ENCODE measurements at regions not wholly inside any gene's neighbourhood (a gene's known extent, or its start where the extent isn't known, plus 50 kb on each side); places are given as distances from the start of the nearest gene placed in this dataset.

DNA sequence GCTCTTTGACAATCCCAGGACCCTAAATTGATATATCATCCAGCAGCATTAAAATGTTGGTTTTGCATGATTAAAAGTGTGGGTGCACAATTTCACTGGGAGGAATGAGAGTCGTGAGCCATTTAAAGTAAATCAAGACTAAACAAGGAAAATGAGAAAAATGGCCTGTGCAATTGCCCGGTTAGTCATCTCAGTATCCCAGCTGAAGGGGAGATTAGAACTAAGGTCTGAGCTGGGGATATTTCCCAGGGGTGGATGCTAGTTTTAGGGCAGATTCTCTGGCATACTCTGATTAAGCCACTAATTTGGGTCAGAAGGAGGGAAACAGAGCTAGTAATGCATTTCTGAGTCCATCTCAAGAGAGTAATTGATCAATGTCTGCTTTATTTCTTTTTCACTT, 177.2 kb downstream of the EN1 start:
- Histone ChIP-seq H3K9me2 (no peaks in the 10 kb centered on the region), H3K4me1 (ENCODE audit: control insufficient read depth in 1 of 2, insufficient read depth in 2 of 2, low read depth in 1 of 2, low read length in 1 of 2) (peaks cover 20 to 27% of the 10 kb centered on the region in 2 experiments), H3K9me3 (no peaks in the 10 kb centered on the region), H3K27ac (ENCODE audit: low read depth in 2 of 2, low read length in 1 of 2) (peak overlapping the region; percentile 81 to 98), H3K79me2 (ENCODE audit: insufficient read depth) (no peaks in the 10 kb centered on the region), H3K9ac (peak overlapping the region; percentile 78; the same call in 1 of the 2 replicates), H3K4me2 (peak overlapping the region; percentile 79; the same call in 1 of the 2 replicates), H3F3A (replicated peaks; ENCODE audit: insufficient read depth) (peaks cover 48% of the 10 kb centered on the region), H2AFZ (ENCODE audit: low read depth) (no peak overlapping the region), H3K36me3 (replicated peaks in 1 of 2; ENCODE audit: control insufficient read depth in 1 of 2, insufficient read depth in 2 of 2, low read length in 1 of 2) (no peaks in the 10 kb centered on the region), H3K27me3 (ENCODE audit: insufficient read depth) (no peaks in the 10 kb centered on the region), H4K20me1 (ENCODE audit: insufficient read depth) (no peaks in the 10 kb centered on the region), H3K4me3 (ENCODE audit: low read depth in 2 of 2, low read length in 1 of 2) (no peak overlapping the region)
- CTCF ChIA-PET = interaction anchor here (0.8 kb wide), 1 partner anchor 144 kb away, joined by 3 read pairs; no protein-coding TSS in a partner anchor
- TF ChIP-seq, protein P1, sequence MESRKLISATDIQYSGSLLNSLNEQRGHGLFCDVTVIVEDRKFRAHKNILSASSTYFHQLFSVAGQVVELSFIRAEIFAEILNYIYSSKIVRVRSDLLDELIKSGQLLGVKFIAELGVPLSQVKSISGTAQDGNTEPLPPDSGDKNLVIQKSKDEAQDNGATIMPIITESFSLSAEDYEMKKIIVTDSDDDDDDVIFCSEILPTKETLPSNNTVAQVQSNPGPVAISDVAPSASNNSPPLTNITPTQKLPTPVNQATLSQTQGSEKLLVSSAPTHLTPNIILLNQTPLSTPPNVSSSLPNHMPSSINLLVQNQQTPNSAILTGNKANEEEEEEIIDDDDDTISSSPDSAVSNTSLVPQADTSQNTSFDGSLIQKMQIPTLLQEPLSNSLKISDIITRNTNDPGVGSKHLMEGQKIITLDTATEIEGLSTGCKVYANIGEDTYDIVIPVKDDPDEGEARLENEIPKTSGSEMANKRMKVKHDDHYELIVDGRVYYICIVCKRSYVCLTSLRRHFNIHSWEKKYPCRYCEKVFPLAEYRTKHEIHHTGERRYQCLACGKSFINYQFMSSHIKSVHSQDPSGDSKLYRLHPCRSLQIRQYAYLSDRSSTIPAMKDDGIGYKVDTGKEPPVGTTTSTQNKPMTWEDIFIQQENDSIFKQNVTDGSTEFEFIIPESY (IDR thresholded peaks at IDR 0.05; ENCODE audit: borderline replicate concordance, low read depth) = no peak
- no peak for TF ChIP-seq ELF1 (IDR thresholded peaks at IDR 0.05)
- no peak for TF ChIP-seq NFIC (IDR thresholded peaks at IDR 0.05; ENCODE audit: borderline replicate concordance)
- no peak for TF ChIP-seq FOXM1 (IDR thresholded peaks at IDR 0.05; ENCODE audit: low read depth)
- TF ChIP-seq TAF1 (IDR thresholded peaks at IDR 0.05; ENCODE audit: borderline replicate concordance, low read depth, low read length) = no peak
- no peak for TF ChIP-seq IRF3 (IDR thresholded peaks at IDR 0.05; ENCODE audit: low read depth, low read length)
- TF ChIP-seq MXI1 (IDR thresholded peaks at IDR 0.05; ENCODE audit: low read depth, low read length) = no peak
- TF ChIP-seq GABPA (IDR thresholded peaks at IDR 0.05; ENCODE audit: low read depth) = no peak
- TF ChIP-seq EZH2phosphoT487 (IDR thresholded peaks at IDR 0.05; ENCODE audit: borderline replicate concordance, low read depth) = no peak
- TF ChIP-seq NRF1 (IDR thresholded peaks at IDR 0.05; ENCODE audit: low read depth, low read length) = no peak
- TF ChIP-seq CHD2 (IDR thresholded peaks at IDR 0.05; ENCODE audit: low read length, partially characterized antibody) = no peak
- TF ChIP-seq TEAD4 (IDR thresholded peaks at IDR 0.05; ENCODE audit: borderline replicate concordance, insufficient read depth) = no peak
- TF ChIP-seq JUND (IDR thresholded peaks at IDR 0.05) = no peak
- TF ChIP-seq MAX (IDR thresholded peaks at IDR 0.05; ENCODE audit: low read depth) = no peak
- no peak for TF ChIP-seq RXRA (IDR thresholded peaks at IDR 0.05; ENCODE audit: borderline replicate concordance, low read depth)
- no peak for TF ChIP-seq RAD21 (IDR thresholded peaks at IDR 0.05; ENCODE audit: low read length)
- TF ChIP-seq YY1 (IDR thresholded peaks at IDR 0.05; ENCODE audit: low read depth) = no peak
- no peak for TF ChIP-seq RCOR1 (IDR thresholded peaks at IDR 0.05; ENCODE audit: low read length)
- 39% methylated on average over 2 of the region's 2 CpGs for WGBS (ENCODE audit: low lambda C conversion rate)
- no peak for DNase-seq
- POLR2A ChIA-PET = no interaction called here
